IMR-90 (cell line): ENCODE measurements at regions not wholly inside any gene's neighbourhood (a gene's known extent, or its start where the extent isn't known, plus 50 kb on each side); places are given as distances from the start of the nearest gene placed in this dataset.

Source experiments
- ATAC-seq: fragments of 200-7000 bp; cut with Tn5 transposase; 2 replicates; pipeline ENCODE4 v1.9.1; 2020; ENCODE audit warnings: low read depth, mild to moderate bottlenecking, moderate library complexity
- BruUV-seq: library from RNA; stranded (reverse); fragments of 400-500 nt; replicated peaks from 2 replicates; lab custom pipeline; 2021; lab: Mats Ljungman, UMichigan
- CTCF ChIA-PET: fragments of 300-600 bp; formaldehyde crosslinking; extraction: SDS; loops from one replicate; lab custom pipeline; 2021; ENCODE audit warnings: antibody characterized with exemption; lab: Yijun Ruan, JAX
- POLR2A ChIA-PET: fragments of 300-600 bp; sonication (Branson Sonifier 250); formaldehyde crosslinking; loops from one replicate; lab custom pipeline; 2022; ENCODE audit warnings: antibody characterized with exemption; ENCODE audit not compliant: unreplicated experiment; lab: Charles Lee
- DNase-seq: peaks from one replicate; pipeline ENCODE4 v3.0.0; 2013
- H2AFZ ChIP-seq: replicated peaks from 2 replicates; pipeline ENCODE3; 2013; ENCODE audit warnings: low read length, mild to moderate bottlenecking; ENCODE audit not compliant: poor library complexity
- H2AK5ac ChIP-seq: 2 replicates; pipeline ENCODE4 v1.6.1; 2013; ENCODE audit warnings: low read depth, low read length, inconsistent platforms
- H2AK9ac ChIP-seq: replicated peaks from 2 replicates; pipeline ENCODE3; 2013; ENCODE audit warnings: mild to moderate bottlenecking, low read depth, low read length, moderate library complexity; ENCODE audit not compliant: poor library complexity
- H2BK120ac ChIP-seq: 2 replicates; pipeline ENCODE4 v1.6.1; 2013; ENCODE audit warnings: low read depth, low read length, inconsistent platforms
- H2BK15ac ChIP-seq: 3 replicates; pipeline ENCODE4 v1.6.1; 2013; ENCODE audit warnings: low read depth, low read length, inconsistent platforms
- H2BK20ac ChIP-seq: 2 replicates; pipeline ENCODE4 v1.6.1; 2013; ENCODE audit warnings: low read depth, mild to moderate bottlenecking, inconsistent platforms, low read length, moderate library complexity
- H2BK5ac ChIP-seq: 2 replicates; pipeline ENCODE4 v1.6.1; 2013; ENCODE audit warnings: mild to moderate bottlenecking, low read depth, low read length, inconsistent platforms; ENCODE audit not compliant: poor library complexity, severe bottlenecking
- H3K14ac ChIP-seq: replicated peaks from 2 replicates; pipeline ENCODE4 v1.6.1; 2013; ENCODE audit warnings: low read depth, low read length, inconsistent platforms
- H3K18ac ChIP-seq: 2 replicates; pipeline ENCODE4 v1.6.1; 2013; ENCODE audit warnings: low read depth, low read length, control low read depth
- H3K23ac ChIP-seq: 2 replicates; pipeline ENCODE4 v1.6.1; 2013; ENCODE audit warnings: low read depth, low read length, inconsistent platforms
- H3K27ac ChIP-seq: 2 replicates; pipeline ENCODE4 v1.5.1; 2013; ENCODE audit warnings: mild to moderate bottlenecking, control low read depth, low read length; ENCODE audit not compliant: insufficient read depth
- H3K27me3 ChIP-seq: 2 replicates; pipeline ENCODE4 v1.6.1; 2013; ENCODE audit warnings: low read length; ENCODE audit not compliant: control insufficient read depth, insufficient read depth
- H3K36me3 ChIP-seq: 2 replicates; pipeline ENCODE4 v1.6.1; 2013; ENCODE audit warnings: low read length, mixed read lengths; ENCODE audit not compliant: control insufficient read depth, insufficient read depth
- H3K4ac ChIP-seq: 2 replicates; pipeline ENCODE4 v1.6.1; 2013; ENCODE audit warnings: low read depth, low read length, inconsistent platforms
- H3K4me1 ChIP-seq: 2 replicates; pipeline ENCODE4 v1.6.1; 2013; ENCODE audit warnings: low read length, mixed read lengths; ENCODE audit not compliant: control insufficient read depth, insufficient read depth
- H3K4me2 ChIP-seq: 2 replicates; pipeline ENCODE4 v1.6.1; 2013; ENCODE audit warnings: low read depth, mild to moderate bottlenecking, control low read depth, low read length, moderate library complexity
- H3K4me3 ChIP-seq: 2 replicates; pipeline ENCODE4 v1.5.1; 2013; ENCODE audit warnings: low read depth, mild to moderate bottlenecking, control low read depth, low read length, moderate library complexity; ENCODE audit not compliant: insufficient read depth
- H3K56ac ChIP-seq: 2 replicates; pipeline ENCODE4 v1.6.1; 2013; ENCODE audit warnings: low read length, inconsistent platforms; ENCODE audit not compliant: insufficient read depth; ENCODE audit errors: extremely low read depth
- H3K79me1 ChIP-seq, 2 experiments: 2 replicates each; pipeline ENCODE4 v1.6.1; 2013; ENCODE audit warnings: low read length in 2 of 2, inconsistent platforms in 1 of 2, low read depth in 1 of 2
- H3K9ac ChIP-seq: 2 replicates; pipeline ENCODE4 v1.6.1; 2013; ENCODE audit warnings: low read depth, low read length, control low read depth
- H3K9me1 ChIP-seq: 2 replicates; pipeline ENCODE4 v1.6.1; 2013; ENCODE audit warnings: low read length, inconsistent platforms; ENCODE audit not compliant: insufficient read depth
- H3K9me3 ChIP-seq: 2 replicates; pipeline ENCODE4 v1.6.1; 2013; ENCODE audit warnings: low read length; ENCODE audit not compliant: control insufficient read depth, insufficient read depth
- H4K20me1 ChIP-seq: 2 replicates; pipeline ENCODE4 v1.6.1; 2013; ENCODE audit warnings: low read length, inconsistent platforms; ENCODE audit not compliant: insufficient read depth
- H4K5ac ChIP-seq: 2 replicates; pipeline ENCODE4 v1.6.1; 2013; ENCODE audit warnings: mild to moderate bottlenecking, low read depth, low read length, control low read depth
- H4K8ac ChIP-seq, 2 experiments: 2 replicates each; pipeline ENCODE4 v1.6.1; 2013; ENCODE audit warnings: low read depth in 2 of 2, low read length in 2 of 2, control low read depth in 1 of 2, inconsistent platforms in 1 of 2
- H4K91ac ChIP-seq: 2 replicates; pipeline ENCODE4 v1.6.1; 2013; ENCODE audit warnings: low read depth, low read length, inconsistent platforms; ENCODE audit not compliant: insufficient read depth
- BHLHE40 ChIP-seq: fragments of 150-350 bp; IDR thresholded peaks from 2 replicates; pipeline ENCODE4 v1.6.1; 2016; ENCODE audit warnings: mild to moderate bottlenecking, low read depth, low read length
- ELK1 ChIP-seq: fragments of 150-350 bp; IDR thresholded peaks from 2 replicates; pipeline ENCODE4 v1.6.1; 2016; ENCODE audit warnings: low read depth, mild to moderate bottlenecking, low read length, moderate library complexity, borderline replicate concordance
- MXI1 ChIP-seq: IDR thresholded peaks from 2 replicates; pipeline ENCODE4 v1.6.1; 2012; ENCODE audit warnings: low read depth, mild to moderate bottlenecking, low read length, moderate library complexity, borderline replicate concordance
- NFE2L2 ChIP-seq: fragments of 150-350 bp; IDR thresholded peaks from 2 replicates; pipeline ENCODE4 v1.6.1; 2016; ENCODE audit warnings: low read depth, mild to moderate bottlenecking, low read length
- POLR2A ChIP-seq: IDR thresholded peaks from 2 replicates; pipeline ENCODE4 v1.6.1; 2012; ENCODE audit warnings: mild to moderate bottlenecking, low read depth, low read length
- RAD21 ChIP-seq: IDR thresholded peaks from 2 replicates; pipeline ENCODE4 v1.6.1; 2012; ENCODE audit warnings: low read length, improper control_type of control experiment
- SMC3 ChIP-seq: fragments of 150-350 bp; IDR thresholded peaks from 2 replicates; pipeline ENCODE4 v1.6.1; 2016; ENCODE audit warnings: low read depth, mild to moderate bottlenecking, antibody characterized with exemption, low read length, moderate library complexity
- WGBS, 2 experiments: methylation state at CpG; one replicate each; pipeline versions ENCODE4 v1.1.5 to v1.1.7; 2013; ENCODE audit warnings: missing lambda C conversion rate in 2 of 2; ENCODE audit not compliant: insufficient read length in 1 of 2; ENCODE audit errors: extremely low coverage in 2 of 2; 5-methylcytosine and 5-hydroxymethylcytosine counted together
- dilution Hi-C: fragments of 300-500 bp; cut with HindIII; formaldehyde crosslinking; loops from one replicate; pipeline ENCODE4 v1.14.3; 2018; ENCODE audit warnings: low sequenced_read_pairs; ENCODE audit not compliant: unreplicated experiment
- in situ Hi-C: fragments of 300-500 bp; cut with MboI; formaldehyde crosslinking; loops from 3 replicates; pipeline ENCODE4 v1.14.3; 2019; ENCODE audit warnings: low sequenced_read_pairs, inconsistent platforms, mixed read lengths
- intact Hi-C: fragments of 100-400 bp; cut with micrococcal nuclease; formaldehyde crosslinking; loops from 2 replicates; pipeline ENCODE4 v1.10.0; 2022

GRCh38 chr2:236968880-236969534 is 116.7 kb upstream of the COPS8 start:
- Histone ChIP-seq H3K27me3 (peaks cover 34% of the 10 kb centered on the region), H3K36me3 (no peaks in the 10 kb centered on the region), H3K4me3 (no peak overlapping the region), H2AFZ (no peak overlapping the region), H2BK15ac (no peak overlapping the region), H4K8ac (no peak overlapping the region), H2BK20ac (no peak overlapping the region), H4K20me1 (no peaks in the 10 kb centered on the region), H3K27ac (no peak overlapping the region), H3K4ac (no peak overlapping the region), H2BK120ac (no peak overlapping the region), H2AK5ac (no peak overlapping the region), H3K79me1 (no peaks in the 10 kb centered on the region), H3K23ac (no peak overlapping the region), H3K4me2 (no peak overlapping the region), H3K4me1 (no peaks in the 10 kb centered on the region; the same call in 1 of the 2 replicates), H3K9me1 (no peaks in the 10 kb centered on the region), H3K18ac (no peak overlapping the region), H3K9ac (no peak overlapping the region), H2AK9ac (no peak overlapping the region), H2BK5ac (no peak overlapping the region), H3K56ac (no peak overlapping the region), H3K9me3 (no peaks in the 10 kb centered on the region), H4K5ac (no peak overlapping the region), H3K14ac (no peak overlapping the region), H4K91ac (no peak overlapping the region)
- ChIA-PET CTCF (no interaction called here), POLR2A (no interaction called here)
- DNase-seq (no peak), ATAC-seq (no peak)
- no peak for TF ChIP-seq SMC3
- TF ChIP-seq NFE2L2 = no peak
- TF ChIP-seq POLR2A = no peak
- no peak for TF ChIP-seq RAD21
- no peak for TF ChIP-seq BHLHE40
- no peak for TF ChIP-seq ELK1
- no peak for TF ChIP-seq MXI1
- in situ Hi-C loops = no loop called here
- dilution Hi-C loops = no loop called here
- intact Hi-C loops = no loop called here
- WGBS, 2 experiments = 21% methylated on average over 3 of the region's 10 CpGs; no CpG with 5 or more reads in 1 of the 2 experiments
- no TSS peak for BruUV-seq
